PFSK-1 (cell line): ENCODE measurements at regions not wholly inside any gene's neighbourhood (a gene's known extent, or its start where the extent isn't known, plus 50 kb on each side); places are given as distances from the start of the nearest gene placed in this dataset.

Source experiments
- FOXP2 ChIP-seq: optimal IDR thresholded peaks from 2 replicates; pipeline ENCODE3; 2011; ENCODE audit warnings: borderline replicate concordance, control low read depth, inconsistent platforms; ENCODE audit not compliant: insufficient read depth; ENCODE audit errors: extremely low read length, extremely low read depth
- POLR2AphosphoS5 ChIP-seq: IDR thresholded peaks from 2 replicates; pipeline ENCODE4 v1.6.1; 2012; ENCODE audit warnings: low read depth, mild to moderate bottlenecking, control low read depth, low read length, moderate library complexity
- REST ChIP-seq, 2 experiments: IDR thresholded peaks; 2 replicates each; pipeline versions ENCODE4 v1.6.1 to v1.8.0; 2011 to 2012; ENCODE audit warnings: low read depth in 2 of 2, low read length in 2 of 2, control low read depth in 1 of 2, inconsistent platforms in 1 of 2, mild to moderate bottlenecking in 1 of 2, moderate library complexity in 1 of 2; ENCODE audit not compliant: insufficient read depth in 1 of 2
- SIN3A ChIP-seq: IDR thresholded peaks from 2 replicates; pipeline ENCODE4 v1.6.1; 2012; ENCODE audit warnings: mild to moderate bottlenecking, low read length, moderate library complexity, borderline replicate concordance; ENCODE audit not compliant: insufficient read depth
- TAF1 ChIP-seq: IDR thresholded peaks from 2 replicates; pipeline ENCODE4 v1.6.1; 2012; ENCODE audit warnings: low read length, control low read depth, borderline replicate concordance; ENCODE audit not compliant: insufficient read depth

- TF ChIP-seq POLR2AphosphoS5 (no peak), REST (IDR thresholded peaks at IDR 0.05; ENCODE audit: insufficient read depth in 1 of 2, low read depth in 2 of 2, low read length in 2 of 2) (no peak), TAF1 (no peak), SIN3A (no peak), FOXP2 (no peak)
These were observed 75.6 kb upstream of the EFEMP1 start for GRCh38 chr2:55999231-55999630.

- TF ChIP-seq FOXP2 = no peak
- TF ChIP-seq REST (IDR thresholded peaks at IDR 0.05; ENCODE audit: insufficient read depth in 1 of 2, low read depth in 2 of 2, low read length in 2 of 2) = no peak
- TF ChIP-seq TAF1 = no peak
These were observed 76.2 kb upstream of the EFEMP1 start for GRCh38 chr2:55999790-56000189.

GRCh38 chr2:56001947-56002346, 78.4 kb upstream of the EFEMP1 start:
- no peak for TF ChIP-seq SIN3A
- no peak for TF ChIP-seq POLR2AphosphoS5
- TF ChIP-seq FOXP2 = no peak

GRCh38 chr2:56008661-56009431, 85.3 kb upstream of the EFEMP1 start:
- TF ChIP-seq POLR2AphosphoS5 (no peak), SIN3A (peak; percentile 90; the same call in 1 of the 2 replicates)

GRCh38 chr2:56009758-56010458, 86.3 kb upstream of the EFEMP1 start:
- TF ChIP-seq TAF1 (no peak), SIN3A (no peak), POLR2AphosphoS5 (no peak), FOXP2 (no peak), REST (IDR thresholded peaks at IDR 0.05; ENCODE audit: insufficient read depth in 1 of 2, low read depth in 2 of 2, low read length in 2 of 2) (no peak)

GRCh38 chr2:56011624-56012023, 88.0 kb upstream of the EFEMP1 start:
- TF ChIP-seq FOXP2 (no peak), SIN3A (no peak), TAF1 (no peak), POLR2AphosphoS5 (no peak), REST (IDR thresholded peaks at IDR 0.05; ENCODE audit: insufficient read depth in 1 of 2, low read depth in 2 of 2, low read length in 2 of 2) (no peak)
